WTC11 (cell line): ENCODE measurements at regions not wholly inside any gene's neighbourhood (a gene's known extent, or its start where the extent isn't known, plus 50 kb on each side); places are given as distances from the start of the nearest gene placed in this dataset. TPM values are rescaled to one million over a fixed set of nuclear protein-coding genes. Genes with fewer than 3 reads are reported as not detected.

Experiments
- ATAC-seq: fragments of 200-7000 bp; cut with Tn5 transposase; 2 replicates; pipeline ENCODE4 v1.10.0; 2021; ENCODE audit warnings: mild to moderate bottlenecking, moderate library complexity
- CTCF ChIA-PET: fragments of 300-600 bp; sonication (Branson Sonifier 250); formaldehyde crosslinking; loops from one replicate; lab custom pipeline; 2021; ENCODE audit warnings: antibody characterized with exemption; lab: Charles Lee
- POLR2A ChIA-PET: fragments of 350-600 bp; sonication (Branson Sonifier 250); formaldehyde crosslinking; loops from one replicate; lab custom pipeline; 2021; ENCODE audit warnings: antibody characterized with exemption; lab: Charles Lee
- DNase-seq: peaks from one replicate; pipeline ENCODE4 v3.0.0; 2021; ENCODE audit warnings: low spot score
- H3K27ac Mint-ChIP-seq: 2 replicates; pipeline ENCODE4 v1.8.0; 2021; ENCODE audit warnings: mixed read lengths
- H3K27me3 Mint-ChIP-seq: 2 replicates; pipeline ENCODE4 v1.8.0; 2021; ENCODE audit warnings: low read depth, mild to moderate bottlenecking, moderate library complexity, mixed read lengths
- H3K36me3 Mint-ChIP-seq: 2 replicates; pipeline ENCODE4 v1.8.0; 2021; ENCODE audit warnings: mixed read lengths
- H3K4me1 Mint-ChIP-seq: 2 replicates; pipeline ENCODE4 v1.8.0; 2022; ENCODE audit warnings: mixed read lengths
- H3K4me3 Mint-ChIP-seq: 2 replicates; pipeline ENCODE4 v1.8.0; 2021; ENCODE audit warnings: mild to moderate bottlenecking, moderate library complexity, mixed read lengths
- H3K9me3 Mint-ChIP-seq: 2 replicates; pipeline ENCODE4 v1.8.0; 2021; ENCODE audit warnings: mixed read lengths
- EMX1 ChIP-seq: fragments of 250-450 bp; sonication (Bioruptor Pico); IDR thresholded peaks from 2 replicates; pipeline ENCODE4 v1.8.0; 2021; ENCODE audit warnings: mild to moderate bottlenecking
- ESRRA ChIP-seq: sonication (generic); formaldehyde crosslinking; IDR thresholded peaks from 2 replicates; pipeline ENCODE4 v1.8.1; 2022; ENCODE audit warnings: mild to moderate bottlenecking, missing genetic modification reagents, borderline replicate concordance
- ETV6 ChIP-seq: sonication (generic); formaldehyde crosslinking; IDR thresholded peaks from 2 replicates; pipeline ENCODE4 v1.8.1; 2022; ENCODE audit warnings: mild to moderate bottlenecking, missing genetic modification reagents
- FOXJ3 ChIP-seq: sonication (generic); formaldehyde crosslinking; IDR thresholded peaks from 2 replicates; pipeline ENCODE4 v1.9.0; 2021; ENCODE audit warnings: missing genetic modification reagents, mild to moderate bottlenecking, borderline replicate concordance
- GTF2I ChIP-seq: fragments of 250-450 bp; sonication (Bioruptor Pico); conservative IDR thresholded peaks from 2 replicates; pipeline ENCODE4 v1.4.0; 2021; ENCODE audit warnings: mild to moderate bottlenecking
- NR2C2 ChIP-seq: sonication (generic); formaldehyde crosslinking; IDR thresholded peaks from 2 replicates; pipeline ENCODE4 v1.8.0; 2022; ENCODE audit warnings: mild to moderate bottlenecking, missing genetic modification reagents
- NR3C1 ChIP-seq: sonication (generic); formaldehyde crosslinking; conservative IDR thresholded peaks from 2 replicates; pipeline ENCODE4 v1.8.1; 2023; ENCODE audit warnings: low read depth, mild to moderate bottlenecking, missing genetic modification reagents
- SP1 ChIP-seq: sonication (generic); formaldehyde crosslinking; conservative IDR thresholded peaks from 2 replicates; pipeline ENCODE4 v1.8.1; 2022; ENCODE audit warnings: missing genetic modification reagents
- ZNF121 ChIP-seq: sonication (generic); formaldehyde crosslinking; IDR thresholded peaks from 2 replicates; pipeline ENCODE4 v1.8.0; 2023; ENCODE audit warnings: missing genetic modification reagents
- microRNA-seq: library from miRNA; unstranded; fragments of <30 nt; microRNA quantifications from one replicate; pipeline ENCODE4 v1.2.0, GENCODE V29; 2022; ENCODE audit warnings: borderline number of aligned reads
- TF ChIP-seq, protein P1 (sequence below): sonication (generic); formaldehyde crosslinking; IDR thresholded peaks from 2 replicates; pipeline ENCODE4 v1.8.0; 2022; ENCODE audit warnings: missing genetic modification reagents
- TF ChIP-seq, protein P2 (sequence below): sonication (generic); formaldehyde crosslinking; IDR thresholded peaks from 2 replicates; pipeline ENCODE4 v1.8.1; 2022; ENCODE audit warnings: missing genetic modification reagents, borderline replicate concordance

DNA sequence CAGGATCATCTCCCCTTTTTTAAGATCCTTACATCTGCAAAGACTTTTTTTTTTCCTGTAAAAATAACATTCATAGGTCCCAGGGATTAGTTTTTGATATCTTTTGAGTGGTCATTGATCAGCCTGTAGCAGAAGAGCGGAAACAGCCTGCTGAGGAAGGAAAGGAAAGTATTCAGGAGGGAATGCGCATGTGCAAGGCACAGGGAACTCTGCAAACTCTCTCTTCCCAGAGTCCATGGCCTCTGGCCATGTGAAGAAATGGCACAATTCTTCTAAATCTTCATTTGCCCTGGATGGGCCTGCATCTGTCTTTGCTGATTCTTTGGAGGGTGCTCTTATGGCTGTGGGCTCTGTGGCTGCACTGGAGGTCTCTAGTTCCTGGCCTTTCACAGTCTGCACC, 60.1 kb upstream of the SKOR2 start:
- peaks cover 15% of the 10 kb centered on the region for H3K9me3 Mint-ChIP-seq
- H3K27me3 Mint-ChIP-seq = no peaks in the 10 kb centered on the region; the same call in 1 of the 2 replicates
- no peak overlapping the region for H3K27ac Mint-ChIP-seq
- H3K36me3 Mint-ChIP-seq = peaks cover 7% of the 10 kb centered on the region; the same call in 1 of the 2 replicates
- peaks cover 8% of the 10 kb centered on the region for H3K4me1 Mint-ChIP-seq
- ChIA-PET POLR2A (no interaction called here), CTCF (no interaction called here)
- TF ChIP-seq, protein P1, sequence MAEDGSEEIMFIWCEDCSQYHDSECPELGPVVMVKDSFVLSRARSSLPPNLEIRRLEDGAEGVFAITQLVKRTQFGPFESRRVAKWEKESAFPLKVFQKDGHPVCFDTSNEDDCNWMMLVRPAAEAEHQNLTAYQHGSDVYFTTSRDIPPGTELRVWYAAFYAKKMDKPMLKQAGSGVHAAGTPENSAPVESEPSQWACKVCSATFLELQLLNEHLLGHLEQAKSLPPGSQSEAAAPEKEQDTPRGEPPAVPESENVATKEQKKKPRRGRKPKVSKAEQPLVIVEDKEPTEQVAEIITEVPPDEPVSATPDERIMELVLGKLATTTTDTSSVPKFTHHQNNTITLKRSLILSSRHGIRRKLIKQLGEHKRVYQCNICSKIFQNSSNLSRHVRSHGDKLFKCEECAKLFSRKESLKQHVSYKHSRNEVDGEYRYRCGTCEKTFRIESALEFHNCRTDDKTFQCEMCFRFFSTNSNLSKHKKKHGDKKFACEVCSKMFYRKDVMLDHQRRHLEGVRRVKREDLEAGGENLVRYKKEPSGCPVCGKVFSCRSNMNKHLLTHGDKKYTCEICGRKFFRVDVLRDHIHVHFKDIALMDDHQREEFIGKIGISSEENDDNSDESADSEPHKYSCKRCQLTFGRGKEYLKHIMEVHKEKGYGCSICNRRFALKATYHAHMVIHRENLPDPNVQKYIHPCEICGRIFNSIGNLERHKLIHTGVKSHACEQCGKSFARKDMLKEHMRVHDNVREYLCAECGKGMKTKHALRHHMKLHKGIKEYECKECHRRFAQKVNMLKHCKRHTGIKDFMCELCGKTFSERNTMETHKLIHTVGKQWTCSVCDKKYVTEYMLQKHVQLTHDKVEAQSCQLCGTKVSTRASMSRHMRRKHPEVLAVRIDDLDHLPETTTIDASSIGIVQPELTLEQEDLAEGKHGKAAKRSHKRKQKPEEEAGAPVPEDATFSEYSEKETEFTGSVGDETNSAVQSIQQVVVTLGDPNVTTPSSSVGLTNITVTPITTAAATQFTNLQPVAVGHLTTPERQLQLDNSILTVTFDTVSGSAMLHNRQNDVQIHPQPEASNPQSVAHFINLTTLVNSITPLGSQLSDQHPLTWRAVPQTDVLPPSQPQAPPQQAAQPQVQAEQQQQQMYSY (CRISPR knock-in tag) = no peak
- no peak for TF ChIP-seq FOXJ3 (CRISPR knock-in tag)
- no peak for TF ChIP-seq ESRRA (CRISPR knock-in tag)
- TF ChIP-seq ZNF121 (CRISPR knock-in tag) = no peak
- no peak for TF ChIP-seq SP1 (CRISPR knock-in tag)
- no peak for TF ChIP-seq GTF2I (CRISPR knock-in tag)
- TF ChIP-seq, protein P2, sequence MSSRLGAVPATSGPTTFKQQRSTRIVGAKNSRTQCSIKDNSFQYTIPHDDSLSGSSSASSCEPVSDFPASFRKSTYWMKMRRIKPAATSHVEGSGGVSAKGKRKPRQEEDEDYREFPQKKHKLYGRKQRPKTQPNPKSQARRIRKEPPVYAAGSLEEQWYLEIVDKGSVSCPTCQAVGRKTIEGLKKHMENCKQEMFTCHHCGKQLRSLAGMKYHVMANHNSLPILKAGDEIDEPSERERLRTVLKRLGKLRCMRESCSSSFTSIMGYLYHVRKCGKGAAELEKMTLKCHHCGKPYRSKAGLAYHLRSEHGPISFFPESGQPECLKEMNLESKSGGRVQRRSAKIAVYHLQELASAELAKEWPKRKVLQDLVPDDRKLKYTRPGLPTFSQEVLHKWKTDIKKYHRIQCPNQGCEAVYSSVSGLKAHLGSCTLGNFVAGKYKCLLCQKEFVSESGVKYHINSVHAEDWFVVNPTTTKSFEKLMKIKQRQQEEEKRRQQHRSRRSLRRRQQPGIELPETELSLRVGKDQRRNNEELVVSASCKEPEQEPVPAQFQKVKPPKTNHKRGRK (CRISPR knock-in tag) = no peak
- TF ChIP-seq EMX1 (CRISPR knock-in tag) = no peak
- no peak for TF ChIP-seq NR3C1 (CRISPR knock-in tag)
- no peak for TF ChIP-seq NR2C2 (CRISPR knock-in tag)
- no peak for TF ChIP-seq ETV6 (CRISPR knock-in tag)
- ATAC-seq (no peak), DNase-seq (no peak)
- no peak overlapping the region for H3K4me3 Mint-ChIP-seq

Small RNA genes in the stretch of these regions (microRNA-seq; reads per million reads assigned to microRNA genes)
- gene MIR4527 = not detected
